Peyer's patch (tissue), 4 donors: ENCODE measurements at regions not wholly inside any gene's neighbourhood (a gene's known extent, or its start where the extent isn't known, plus 50 kb on each side); places are given as distances from the start of the nearest gene placed in this dataset.

Experiments
- POLR2A ChIP-seq, 2 donors: fragments of 450-650 bp; IDR thresholded peaks; one replicate each; pipeline ENCODE4 v1.5.1; 2017; ENCODE audit warnings: antibody characterized with exemption in 2 of 2, mild to moderate bottlenecking in 2 of 2, moderate library complexity in 2 of 2
- TF ChIP-seq, protein P1 (sequence below), 6 experiments: fragments of 450-650 bp in 4 of 6; fragments of 200-600 bp in 2 of 6; sonication (generic) in 1 of 6; IDR thresholded peaks; one replicate each; pipeline ENCODE4 v1.5.1; 2017 to 2019; ENCODE audit warnings: antibody characterized with exemption in 6 of 6, mild to moderate bottlenecking in 3 of 6, moderate library complexity in 1 of 6

DNA sequence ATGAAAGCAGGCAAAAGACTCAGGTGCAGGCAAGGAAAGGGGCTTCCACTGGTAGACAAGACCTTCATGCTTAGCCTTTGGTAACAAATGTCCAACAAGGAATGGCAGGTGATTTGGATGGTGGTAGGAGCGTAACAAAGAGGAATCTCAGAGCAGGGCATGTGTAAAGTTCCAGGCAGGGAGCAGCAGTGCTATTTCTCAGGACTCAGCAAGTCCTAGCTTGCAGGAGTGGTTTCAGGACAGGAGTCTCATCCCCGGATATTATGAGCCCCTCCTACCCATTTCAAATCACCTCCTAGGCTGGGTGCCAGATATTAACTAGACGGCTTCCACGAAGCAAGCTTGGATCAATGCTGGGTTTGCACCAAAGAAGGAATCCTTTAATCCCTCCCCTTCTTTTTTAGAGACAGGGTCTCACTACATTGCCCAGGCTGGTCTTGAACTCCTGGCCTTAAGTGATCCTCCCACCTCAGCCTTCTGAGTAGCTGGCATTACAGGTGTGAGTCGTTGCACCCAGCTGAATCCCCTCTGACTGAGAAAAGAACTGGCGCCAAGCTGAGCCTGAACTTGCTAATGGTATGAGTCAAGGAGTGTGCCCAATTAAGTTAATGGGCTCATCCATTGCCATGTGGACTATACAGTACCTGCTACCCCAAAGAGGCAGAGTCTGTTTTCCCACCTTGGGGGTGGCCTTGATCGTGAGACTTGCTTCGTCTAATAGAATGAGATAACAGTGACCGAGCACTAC, 190.3 kb downstream of the ARL4C start:
- TF ChIP-seq, protein P1, sequence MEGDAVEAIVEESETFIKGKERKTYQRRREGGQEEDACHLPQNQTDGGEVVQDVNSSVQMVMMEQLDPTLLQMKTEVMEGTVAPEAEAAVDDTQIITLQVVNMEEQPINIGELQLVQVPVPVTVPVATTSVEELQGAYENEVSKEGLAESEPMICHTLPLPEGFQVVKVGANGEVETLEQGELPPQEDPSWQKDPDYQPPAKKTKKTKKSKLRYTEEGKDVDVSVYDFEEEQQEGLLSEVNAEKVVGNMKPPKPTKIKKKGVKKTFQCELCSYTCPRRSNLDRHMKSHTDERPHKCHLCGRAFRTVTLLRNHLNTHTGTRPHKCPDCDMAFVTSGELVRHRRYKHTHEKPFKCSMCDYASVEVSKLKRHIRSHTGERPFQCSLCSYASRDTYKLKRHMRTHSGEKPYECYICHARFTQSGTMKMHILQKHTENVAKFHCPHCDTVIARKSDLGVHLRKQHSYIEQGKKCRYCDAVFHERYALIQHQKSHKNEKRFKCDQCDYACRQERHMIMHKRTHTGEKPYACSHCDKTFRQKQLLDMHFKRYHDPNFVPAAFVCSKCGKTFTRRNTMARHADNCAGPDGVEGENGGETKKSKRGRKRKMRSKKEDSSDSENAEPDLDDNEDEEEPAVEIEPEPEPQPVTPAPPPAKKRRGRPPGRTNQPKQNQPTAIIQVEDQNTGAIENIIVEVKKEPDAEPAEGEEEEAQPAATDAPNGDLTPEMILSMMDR (IDR thresholded peaks at IDR 0.05) = no peak
- no peak for TF ChIP-seq POLR2A (IDR thresholded peaks at IDR 0.05)
